Stimulated activated CD4-positive, alpha-beta T cell treated with anti-CD3 and anti-CD28 coated beads, Interleukin-12 subunit alpha, Interleukin-12 subunit beta, amount 100 ng/mL, for 24 hours (primary cell): ENCODE measurements at regions not wholly inside any gene's neighbourhood (a gene's known extent, or its start where the extent isn't known, plus 50 kb on each side); places are given as distances from the start of the nearest gene placed in this dataset.

ENCODE experiments used
- DNase-seq, 2 experiments: peaks; one replicate each; pipeline ENCODE4 v3.0.0-alpha.2; 2020; ENCODE audit warnings: low read depth in 2 of 2

DNA sequence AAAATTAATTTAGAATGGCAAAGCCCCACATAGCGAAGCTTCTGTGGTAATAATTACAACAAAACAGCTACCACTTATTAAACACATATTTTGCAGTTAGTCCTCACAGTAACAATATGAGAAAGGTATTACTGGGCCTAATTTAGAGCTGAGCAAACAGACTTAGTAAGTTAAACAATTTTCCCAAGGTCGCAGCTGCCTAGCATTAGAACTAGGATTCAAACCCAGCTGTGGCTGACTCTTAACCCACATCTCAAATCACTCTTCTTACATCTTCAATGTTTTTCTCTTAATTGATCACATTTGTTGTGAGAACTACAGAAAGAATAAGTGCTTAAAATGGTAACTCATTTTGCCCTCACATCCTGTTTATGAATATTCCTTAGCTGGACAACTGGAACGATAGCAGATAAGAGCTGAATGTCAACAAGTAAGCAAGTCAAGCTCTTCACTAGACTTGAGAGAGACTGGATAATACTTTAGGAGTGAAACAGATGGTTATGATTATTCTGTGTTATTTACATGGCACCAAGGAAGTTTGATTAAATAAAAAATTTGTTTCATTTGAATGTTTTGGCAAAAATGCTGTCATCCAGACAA, 59.4 kb upstream of the TMEM17 start:
- DNase-seq, result no peak

DNA sequence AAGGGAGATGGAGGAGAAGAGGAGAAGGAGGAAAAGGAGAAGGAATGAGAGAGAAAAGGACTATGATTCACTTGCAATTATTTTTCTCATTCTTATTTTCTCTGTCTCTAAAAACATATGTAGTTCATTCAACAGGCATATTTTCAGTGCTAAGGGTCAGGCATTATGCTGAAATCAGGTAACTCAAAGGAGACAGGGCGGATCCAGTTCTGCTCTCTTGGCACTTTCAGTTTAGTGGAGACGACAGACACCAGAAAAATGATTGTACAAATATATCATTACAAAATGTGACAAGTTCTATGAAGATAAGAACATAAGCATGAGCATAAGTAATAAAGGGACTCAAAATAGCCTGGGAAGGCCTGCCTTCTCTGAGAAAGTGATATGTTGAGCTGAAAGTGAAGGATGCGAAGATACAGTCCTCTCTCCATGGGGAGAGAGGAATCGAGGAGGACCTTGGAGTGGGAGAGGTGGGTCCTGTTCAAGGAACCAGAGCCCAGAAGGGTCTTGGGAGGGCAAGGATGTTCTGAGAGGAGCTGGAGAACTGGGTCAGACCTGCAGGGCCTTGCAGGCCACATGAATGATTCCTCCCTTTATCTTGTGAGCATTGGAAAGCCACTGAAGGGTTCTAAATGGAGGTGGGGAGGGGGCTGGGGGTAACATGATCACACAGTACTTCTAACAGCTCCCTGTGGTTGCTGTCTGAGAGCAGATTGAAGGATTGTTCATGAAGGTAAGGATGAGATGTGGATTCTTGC, 58.6 kb upstream of the TMEM17 start:
- no peak for DNase-seq

DNA sequence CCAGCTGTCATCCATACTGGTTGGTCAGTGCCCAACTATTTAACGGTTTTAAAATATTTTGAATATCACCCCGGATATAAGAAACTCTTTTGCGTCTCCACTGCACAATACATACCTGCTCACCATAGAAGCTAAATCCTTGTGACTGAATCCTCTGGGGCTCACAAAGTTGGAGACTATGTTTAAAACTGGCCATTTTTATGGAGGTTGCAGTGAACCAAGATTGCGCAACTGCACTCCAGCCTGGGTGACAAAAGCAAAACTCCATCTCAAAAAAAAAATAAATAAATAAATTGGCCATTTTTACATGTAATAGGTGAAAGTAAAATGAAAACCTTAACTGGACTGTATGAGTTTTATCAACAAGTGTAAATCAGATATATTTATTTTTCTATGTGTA, 55.6 kb upstream of the TMEM17 start:
- no peak for DNase-seq

DNA sequence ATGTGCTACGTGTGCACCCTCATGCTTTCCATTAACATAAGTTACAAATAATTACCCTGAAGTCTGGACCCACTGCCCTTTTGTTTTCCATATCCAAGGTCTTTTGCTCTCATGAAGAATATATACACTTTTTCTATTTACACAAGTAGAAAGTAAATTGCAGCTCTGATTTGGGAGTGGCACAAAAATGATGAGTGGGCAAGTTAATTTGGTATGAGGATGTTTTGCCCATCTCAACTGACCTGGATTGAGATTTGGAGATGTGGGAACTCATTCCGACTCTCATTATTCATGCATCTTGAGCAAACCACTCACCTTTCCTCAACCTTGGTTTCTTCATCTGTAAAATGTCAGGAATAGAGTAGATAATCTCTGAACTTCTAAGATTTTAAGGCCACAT, 53.6 kb upstream of the TMEM17 start:
- DNase-seq, result no peak

DNA sequence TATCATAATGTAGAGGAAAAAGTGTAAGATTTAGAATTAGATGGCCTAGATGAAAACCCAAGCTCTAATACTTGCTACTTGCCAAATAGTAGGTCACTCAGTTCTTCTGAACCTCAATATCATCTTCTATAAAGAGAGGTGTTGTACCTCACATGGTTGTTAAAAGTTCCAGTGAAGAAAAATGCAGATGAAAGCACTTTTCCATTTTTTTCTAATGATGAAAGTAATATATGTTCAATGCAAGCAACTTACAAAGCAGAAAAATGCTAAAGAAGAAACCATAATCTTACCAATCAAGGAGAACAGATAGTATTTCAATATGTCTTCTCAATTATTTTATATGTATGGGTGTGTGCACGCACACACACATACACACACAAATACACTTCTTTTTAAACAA, 52.7 kb upstream of the TMEM17 start:
- no peak for DNase-seq

DNA sequence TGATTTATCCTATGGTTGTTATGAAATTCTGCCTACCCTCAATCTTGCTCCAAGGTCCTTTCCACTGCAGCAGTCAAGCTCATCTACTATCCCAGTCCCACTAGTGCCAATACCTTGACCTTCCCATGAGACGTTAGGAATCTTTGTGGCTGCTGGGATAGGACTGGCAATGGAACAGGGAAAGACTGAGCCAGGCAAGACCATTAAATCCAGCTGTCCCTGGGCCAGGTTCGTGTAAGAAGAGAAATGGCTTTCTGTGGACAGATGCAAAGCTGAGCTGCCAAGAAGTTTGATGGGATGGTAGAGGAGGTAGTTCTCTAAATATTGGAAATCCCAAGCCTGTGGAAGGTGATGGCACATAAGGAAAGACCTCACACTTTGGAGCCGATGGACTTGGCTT, 50.1 kb upstream of the TMEM17 start:
- DNase-seq, result no peak
